DMS153 (cell line): ENCODE measurements at regions not wholly inside any gene's neighbourhood (a gene's known extent, or its start where the extent isn't known, plus 50 kb on each side); places are given as distances from the start of the nearest gene placed in this dataset.
"Not testable (repeated sequence)": the region's sequence is repeated elsewhere in the genome, so short reads cannot be mapped to it uniquely, and the experiment has no call there.

Source experiments
- DNase-seq: peaks from one replicate; lab custom pipeline; 2025; lab: John Stamatoyannopoulos, UW

DNA sequence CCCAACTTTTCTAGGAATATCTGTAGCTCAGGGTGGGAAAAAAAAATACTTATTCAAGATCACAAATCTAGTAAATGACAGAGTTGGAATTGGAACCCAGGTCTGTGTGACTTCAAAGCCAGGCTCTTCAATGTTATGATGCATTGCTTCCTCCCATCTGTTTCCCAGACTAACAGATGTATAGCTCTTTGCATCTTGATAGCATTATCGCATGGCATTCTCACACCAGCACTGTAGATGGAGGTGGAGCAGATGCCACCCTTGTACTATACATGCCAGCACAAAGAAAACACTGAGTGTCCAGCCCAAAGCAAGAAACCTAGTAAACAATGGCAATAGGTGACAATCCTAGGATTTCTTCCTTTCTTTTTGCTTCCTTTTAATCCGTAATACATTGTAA, 497.3 kb downstream of the NEBL start:
- DNase-seq, result no peak

GRCh38 chr10:20396701-20397100, 500.4 kb downstream of the NEBL start:
- no peak for DNase-seq

- no peak for DNase-seq
Measured at GRCh38 chr10:20396205-20396604, 500.9 kb downstream of the NEBL start.

- DNase-seq, result no peak
Measured at GRCh38 chr10:20391629-20392028, 505.5 kb downstream of the NEBL start.

- no peak for DNase-seq
Measured at GRCh38 chr10:20381761-20382160, 515.4 kb downstream of the NEBL start.

DNA sequence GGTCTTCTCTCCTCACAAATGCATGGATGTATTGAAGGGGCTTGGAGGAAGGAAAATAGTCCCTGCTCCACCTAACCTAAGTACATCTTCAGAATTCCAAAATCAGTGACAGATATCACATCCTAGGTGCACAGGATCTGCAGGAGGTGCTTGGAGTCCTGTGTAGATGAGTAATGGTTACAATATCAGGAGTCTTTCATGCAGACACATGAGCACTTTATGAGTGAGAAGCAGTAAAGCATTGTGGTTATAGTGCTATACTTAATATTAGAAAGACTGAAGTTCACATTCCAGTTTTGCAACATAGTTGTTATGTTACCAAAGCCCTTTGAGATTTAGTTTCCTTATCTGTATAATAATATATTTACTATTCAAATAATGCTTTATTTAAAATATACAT, 516.7 kb downstream of the NEBL start:
- no peak for DNase-seq

DNA sequence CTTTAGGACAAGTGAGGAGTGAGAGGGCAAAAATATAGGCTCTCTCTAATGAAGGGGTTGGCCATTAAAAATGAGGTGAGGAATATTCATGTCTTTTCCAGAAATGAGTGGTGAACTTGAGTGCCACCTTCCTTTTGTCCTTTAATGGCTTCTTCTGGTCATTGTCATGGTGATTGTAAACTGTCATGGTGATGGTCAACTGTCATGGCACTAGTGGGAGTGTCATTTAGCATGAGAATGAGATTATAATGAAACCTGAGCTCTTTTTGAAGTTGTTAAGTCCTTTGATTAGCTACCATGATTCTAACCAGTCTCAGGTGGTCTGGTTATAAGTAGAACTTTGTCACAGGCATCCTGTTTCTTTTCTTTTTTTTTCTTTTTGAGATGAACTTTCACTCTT, 524.4 kb downstream of the NEBL start:
- no peak for DNase-seq

GRCh38 chr10:20370977-20371533, 526.1 kb downstream of the NEBL start:
- not testable (repeated sequence) for DNase-seq

GRCh38 chr10:20369863-20370736, 527.0 kb downstream of the NEBL start:
- DNase-seq, result no peak

DNA sequence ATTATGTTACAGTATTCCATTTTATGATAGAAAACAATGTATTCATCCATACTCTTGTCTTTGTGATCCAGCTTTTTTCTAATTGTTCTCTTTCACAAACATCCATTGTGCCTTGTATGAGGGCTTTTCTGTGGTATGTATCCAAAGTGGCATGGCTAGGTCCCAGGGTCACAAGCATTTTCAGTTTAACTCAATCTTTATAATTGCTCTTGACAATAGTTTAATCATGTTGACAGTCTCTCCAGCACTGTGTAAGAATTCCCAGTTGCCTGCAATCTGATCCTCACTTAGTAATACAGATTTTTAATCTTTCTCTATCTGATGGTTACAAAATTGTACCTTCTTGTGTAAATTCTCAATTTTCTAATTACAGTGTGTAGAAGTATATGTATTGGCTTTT, 533.4 kb downstream of the NEBL start:
- DNase-seq, result no peak

GRCh38 chr10:20355915-20356314, 539.7 kb downstream of the PLXDC2 start:
- DNase-seq, result no peak

DNA sequence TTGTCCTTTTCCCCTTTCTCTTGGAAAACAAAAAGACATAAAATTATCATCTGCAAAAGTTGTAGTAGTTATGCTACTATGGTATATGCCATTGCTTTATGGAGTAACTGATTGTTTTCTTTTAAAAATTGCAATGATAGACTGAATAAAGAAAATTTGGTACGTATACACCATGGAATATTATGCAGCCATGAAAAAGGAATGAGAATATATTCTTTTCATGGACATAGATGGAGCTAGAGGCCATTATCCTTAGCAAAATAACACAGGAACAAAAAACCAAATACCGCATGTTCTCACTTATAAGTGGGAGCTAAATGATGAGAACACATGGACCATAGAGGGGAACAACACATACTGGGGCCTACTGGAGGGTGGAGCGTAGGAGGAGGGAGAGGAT, 538.8 kb downstream of the PLXDC2 start:
- DNase-seq, result no peak

DNA sequence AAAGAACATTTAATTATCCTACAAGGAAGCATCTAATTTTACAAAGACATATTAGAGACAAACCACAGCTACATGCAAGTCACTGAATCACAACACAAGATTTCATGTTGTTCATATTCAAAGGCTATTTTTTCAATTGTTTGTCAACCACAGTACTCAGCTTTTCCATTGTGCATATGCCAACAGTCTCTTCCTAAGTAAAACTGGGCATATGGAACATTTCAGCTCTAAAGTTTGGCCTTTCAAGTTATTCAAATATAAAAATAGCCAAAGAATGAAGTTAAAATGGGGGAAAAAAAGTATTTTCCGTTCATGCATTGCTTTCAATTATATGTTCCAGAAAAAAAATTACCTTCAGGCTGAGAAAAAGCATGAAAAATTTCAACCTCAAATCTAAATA, 537.9 kb downstream of the PLXDC2 start:
- DNase-seq, result no peak

DNA sequence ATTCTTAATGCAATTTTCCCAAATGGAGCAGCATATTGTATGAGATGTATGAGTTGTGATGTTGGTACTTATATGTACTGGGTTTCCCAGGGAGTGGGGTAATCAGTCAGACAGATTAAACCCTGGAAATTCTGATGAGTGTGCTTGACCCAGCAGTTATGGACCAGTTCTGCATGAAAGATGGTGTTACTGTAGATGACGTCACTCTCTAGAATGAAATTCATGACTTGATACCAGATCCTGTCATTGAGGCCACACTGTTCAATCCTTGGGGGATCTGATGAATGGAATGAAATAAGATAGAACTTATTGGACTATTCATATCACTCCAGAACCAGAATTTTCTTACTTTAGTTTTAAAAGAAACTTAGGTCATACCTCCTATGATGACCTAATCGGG, 534.3 kb downstream of the PLXDC2 start:
- DNase-seq, result no peak

DNA sequence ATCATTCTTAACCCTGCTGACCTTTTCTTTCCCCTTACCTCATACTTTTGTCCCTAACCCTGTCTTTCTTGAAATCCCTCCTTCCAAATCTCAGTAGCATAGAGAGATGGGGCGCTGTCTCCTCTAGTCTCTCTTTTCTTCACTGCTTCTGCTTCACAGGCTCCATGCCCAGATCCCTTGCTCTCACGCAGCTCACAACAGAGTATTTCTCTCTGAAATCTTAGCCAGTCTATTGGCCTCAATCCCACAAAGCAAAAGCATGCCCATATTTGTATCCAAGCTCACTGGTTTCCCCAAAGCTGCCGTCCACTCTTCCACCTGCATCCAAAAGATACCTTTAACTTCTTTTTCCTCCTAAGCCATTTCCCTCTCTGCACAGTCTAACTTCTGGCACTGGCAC, 526.8 kb downstream of the PLXDC2 start:
- no peak for DNase-seq
